ENCODE measurements at regions not wholly inside any gene's neighbourhood (a gene's known extent, or its start where the extent isn't known, plus 50 kb on each side); places are given as distances from the start of the nearest gene placed in this dataset.

DNA sequence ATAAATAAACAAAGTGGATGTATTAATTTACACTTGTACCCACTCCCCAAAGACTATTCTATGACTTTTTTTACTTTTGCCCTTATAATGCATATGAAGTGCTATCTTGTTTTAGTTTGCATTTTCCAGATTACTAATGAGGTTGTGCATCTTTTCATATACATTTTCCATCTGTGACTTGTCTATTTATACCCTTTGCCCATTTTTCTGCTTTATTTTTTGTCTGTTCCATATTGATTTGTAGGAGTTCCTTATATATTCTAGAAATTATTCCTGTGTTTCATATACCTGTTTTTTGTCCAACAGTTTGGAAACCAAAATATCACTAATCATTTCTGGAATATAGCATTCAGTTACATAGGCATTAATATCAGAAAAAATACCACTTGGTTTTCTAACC lies 54.0 kb upstream of the SLC30A5 start:
- TF ChIP-seq POLR2A (IDR thresholded peaks at IDR 0.05; ENCODE audit: low read length) (no peak), GATA1 (IDR thresholded peaks at IDR 0.05; ENCODE audit: low read depth, low read length) (no peak)
